ENCODE measurements at regions not wholly inside any gene's neighbourhood (a gene's known extent, or its start where the extent isn't known, plus 50 kb on each side); places are given as distances from the start of the nearest gene placed in this dataset.

DNA sequence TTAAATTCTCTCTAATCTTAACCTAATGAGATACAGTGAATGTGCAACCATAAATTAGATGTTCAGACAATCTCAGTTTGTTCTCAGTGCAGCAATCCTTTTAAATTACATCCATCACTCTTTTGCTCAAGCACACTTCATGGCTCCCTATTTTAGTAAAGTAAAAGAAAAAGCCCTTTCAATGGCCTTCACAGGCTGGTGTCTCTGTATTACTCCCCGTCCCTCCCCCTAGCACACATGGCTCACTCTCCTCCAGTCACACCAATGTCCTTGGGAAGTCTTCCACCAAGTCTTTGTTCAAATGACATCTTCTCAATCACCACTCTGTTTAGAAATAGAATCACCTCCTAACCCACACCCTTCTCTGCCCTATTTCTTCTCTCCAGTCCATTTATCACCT lies 60.3 kb upstream of the RGS7 start:
- no peak overlapping the region for H3K27ac ChIP-seq
- TF ChIP-seq, protein P1, sequence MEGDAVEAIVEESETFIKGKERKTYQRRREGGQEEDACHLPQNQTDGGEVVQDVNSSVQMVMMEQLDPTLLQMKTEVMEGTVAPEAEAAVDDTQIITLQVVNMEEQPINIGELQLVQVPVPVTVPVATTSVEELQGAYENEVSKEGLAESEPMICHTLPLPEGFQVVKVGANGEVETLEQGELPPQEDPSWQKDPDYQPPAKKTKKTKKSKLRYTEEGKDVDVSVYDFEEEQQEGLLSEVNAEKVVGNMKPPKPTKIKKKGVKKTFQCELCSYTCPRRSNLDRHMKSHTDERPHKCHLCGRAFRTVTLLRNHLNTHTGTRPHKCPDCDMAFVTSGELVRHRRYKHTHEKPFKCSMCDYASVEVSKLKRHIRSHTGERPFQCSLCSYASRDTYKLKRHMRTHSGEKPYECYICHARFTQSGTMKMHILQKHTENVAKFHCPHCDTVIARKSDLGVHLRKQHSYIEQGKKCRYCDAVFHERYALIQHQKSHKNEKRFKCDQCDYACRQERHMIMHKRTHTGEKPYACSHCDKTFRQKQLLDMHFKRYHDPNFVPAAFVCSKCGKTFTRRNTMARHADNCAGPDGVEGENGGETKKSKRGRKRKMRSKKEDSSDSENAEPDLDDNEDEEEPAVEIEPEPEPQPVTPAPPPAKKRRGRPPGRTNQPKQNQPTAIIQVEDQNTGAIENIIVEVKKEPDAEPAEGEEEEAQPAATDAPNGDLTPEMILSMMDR (IDR thresholded peaks at IDR 0.05) = no peak
- no peaks in the 10 kb centered on the region for H3K4me1 ChIP-seq
- no peak for DNase-seq (ENCODE audit: low spot score)
- H3K9me3 ChIP-seq = no peaks in the 10 kb centered on the region
- H3K4me3 ChIP-seq = no peak overlapping the region
- H3K27me3 ChIP-seq = no peaks in the 10 kb centered on the region
- H3K36me3 ChIP-seq = no peaks in the 10 kb centered on the region

DNA sequence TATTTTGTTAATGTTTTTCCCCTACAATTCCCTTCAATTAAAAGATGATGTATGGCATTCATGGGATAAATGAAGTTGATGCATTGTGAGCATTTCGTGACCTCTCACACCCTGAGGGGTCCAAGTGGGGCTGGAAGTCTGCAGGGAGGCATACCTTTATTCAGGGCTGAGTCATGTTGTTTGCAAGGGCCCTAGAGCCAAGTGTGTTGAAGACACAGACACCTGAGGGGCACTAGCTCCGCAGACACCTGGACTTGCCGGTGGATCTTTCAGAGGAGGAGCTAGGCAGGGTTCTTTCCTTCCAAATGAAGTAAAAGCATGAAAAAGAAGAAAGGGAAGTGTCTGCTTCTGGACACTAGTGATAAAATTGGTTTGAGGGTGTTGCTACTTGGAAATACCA lies 57.0 kb upstream of the RGS7 start:
- Histone ChIP-seq H3K36me3 (no peaks in the 10 kb centered on the region), H3K4me1 (no peaks in the 10 kb centered on the region), H3K9me3 (no peaks in the 10 kb centered on the region), H3K27ac (no peak overlapping the region), H3K27me3 (no peaks in the 10 kb centered on the region), H3K4me3 (no peak overlapping the region)
- TF ChIP-seq, protein P1 (IDR thresholded peaks at IDR 0.05) = no peak
- no peak for DNase-seq (ENCODE audit: low spot score)

DNA sequence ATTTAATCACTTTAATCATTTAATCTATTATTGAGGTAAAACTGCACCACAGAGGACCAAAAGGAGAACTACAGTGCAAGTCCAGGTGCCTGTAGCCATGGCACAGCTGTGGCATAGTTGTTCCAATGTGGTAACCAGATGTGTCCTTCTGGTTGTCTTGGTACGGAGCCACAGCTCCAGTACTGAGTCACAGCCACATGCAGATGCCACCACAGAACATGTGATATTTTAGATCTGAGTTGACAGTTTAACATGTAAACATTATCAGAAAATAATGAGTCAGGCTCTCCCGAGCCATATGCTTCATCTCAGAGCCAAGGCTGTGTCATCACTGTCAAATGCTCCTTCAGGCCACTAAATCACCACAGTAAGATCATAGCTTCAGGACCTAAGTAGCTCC lies 56.4 kb upstream of the RGS7 start:
- TF ChIP-seq, protein P1 (IDR thresholded peaks at IDR 0.05) = no peak
- Histone ChIP-seq H3K9me3 (no peaks in the 10 kb centered on the region), H3K36me3 (no peaks in the 10 kb centered on the region), H3K4me1 (no peaks in the 10 kb centered on the region), H3K4me3 (no peak overlapping the region), H3K27me3 (no peaks in the 10 kb centered on the region), H3K27ac (no peak overlapping the region)
- DNase-seq (ENCODE audit: low spot score) = no peak

DNA sequence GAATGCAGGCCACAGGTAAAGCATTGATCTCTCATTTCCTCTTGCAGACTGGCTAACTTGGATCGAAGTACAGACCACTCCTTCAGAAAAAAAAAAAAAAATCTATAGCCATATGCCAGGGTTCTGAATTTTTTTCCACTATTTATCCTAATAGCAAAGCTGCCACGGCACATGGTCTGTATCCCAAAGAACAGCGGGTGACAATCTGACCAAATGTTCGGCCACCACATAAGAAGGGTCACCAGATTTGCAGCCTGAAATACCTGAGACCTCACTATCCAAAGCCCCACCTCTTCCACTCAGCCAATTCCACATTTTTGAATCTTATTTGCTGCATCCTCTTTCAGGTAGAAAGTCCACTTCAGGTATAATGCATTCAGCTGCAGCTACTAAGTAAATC lies 55.6 kb upstream of the RGS7 start:
- H3K27me3 ChIP-seq = no peaks in the 10 kb centered on the region
- TF ChIP-seq, protein P1 (IDR thresholded peaks at IDR 0.05) = no peak
- no peaks in the 10 kb centered on the region for H3K36me3 ChIP-seq
- H3K27ac ChIP-seq = no peak overlapping the region
- no peak for DNase-seq (ENCODE audit: low spot score)
- no peaks in the 10 kb centered on the region for H3K9me3 ChIP-seq
- no peak overlapping the region for H3K4me3 ChIP-seq
- no peaks in the 10 kb centered on the region for H3K4me1 ChIP-seq

DNA sequence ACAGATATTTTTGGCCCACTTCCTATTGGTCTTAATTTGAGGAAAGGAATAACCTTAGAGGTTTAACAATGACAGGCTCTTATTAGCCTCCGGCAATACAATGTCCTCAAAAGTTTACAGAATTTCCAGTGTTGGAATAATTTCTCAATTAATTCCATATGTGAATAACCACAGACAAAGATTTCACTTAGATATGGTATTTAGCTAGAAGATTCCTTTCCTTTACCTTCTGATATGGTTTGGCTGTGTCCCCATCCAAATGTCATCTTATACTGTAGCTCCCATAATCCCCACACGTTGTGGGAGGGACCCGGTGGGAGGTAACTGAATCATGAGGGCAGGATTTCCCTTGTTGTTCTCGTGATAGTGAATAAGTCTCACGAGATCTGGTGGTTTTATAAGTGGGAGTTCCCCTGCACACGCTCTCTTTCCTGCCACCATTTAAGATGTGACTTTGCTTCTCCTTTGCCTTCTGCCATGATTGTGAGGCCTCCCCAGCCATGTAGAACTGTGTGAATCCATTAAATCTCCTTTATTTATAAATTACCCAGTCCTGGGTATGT lies 54.9 kb upstream of the RGS7 start:
- H3K27me3 ChIP-seq = no peaks in the 10 kb centered on the region
- H3K27ac ChIP-seq = no peak overlapping the region
- no peak for DNase-seq (ENCODE audit: low spot score)
- H3K9me3 ChIP-seq = no peaks in the 10 kb centered on the region
- H3K4me3 ChIP-seq = no peak overlapping the region
- no peaks in the 10 kb centered on the region for H3K4me1 ChIP-seq
- TF ChIP-seq, protein P1 (IDR thresholded peaks at IDR 0.05) = no peak
- H3K36me3 ChIP-seq = no peaks in the 10 kb centered on the region

DNA sequence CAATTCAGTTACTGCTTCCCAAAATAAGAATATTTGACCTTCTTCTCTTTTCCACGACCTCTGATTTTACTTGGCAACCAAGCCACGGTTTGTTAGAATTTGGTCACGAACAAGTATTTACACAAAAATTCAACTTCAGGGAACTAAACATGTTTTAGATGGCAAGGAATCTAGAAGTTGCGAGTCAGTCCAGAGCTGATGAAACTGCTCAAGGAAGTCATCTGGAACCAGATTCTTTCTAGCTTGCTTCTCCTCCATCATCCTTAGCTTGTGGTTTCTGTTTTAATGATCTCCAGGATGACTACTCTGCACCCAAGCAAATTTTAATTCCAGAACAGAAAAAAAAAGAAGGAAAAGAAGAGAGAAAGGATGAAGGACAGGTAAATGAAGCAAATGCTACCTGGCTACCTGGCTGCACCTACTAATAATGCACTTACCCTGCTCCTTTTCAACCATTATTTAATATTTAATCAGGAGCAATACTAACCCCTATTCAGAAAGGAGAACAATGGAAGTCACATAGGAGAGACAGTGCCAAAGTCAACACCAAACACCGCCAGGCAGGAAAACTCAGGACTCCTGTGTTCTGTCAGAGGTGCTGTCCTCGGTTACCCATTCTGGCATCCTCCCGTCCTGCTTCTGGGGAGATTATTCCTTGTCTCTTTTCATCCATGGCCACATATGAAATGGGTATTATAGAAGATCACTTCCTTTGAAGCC lies 54.2 kb upstream of the RGS7 start:
- no peak overlapping the region for H3K4me3 ChIP-seq
- H3K27me3 ChIP-seq = no peaks in the 10 kb centered on the region
- H3K9me3 ChIP-seq = no peaks in the 10 kb centered on the region
- H3K36me3 ChIP-seq = no peaks in the 10 kb centered on the region
- no peak overlapping the region for H3K27ac ChIP-seq
- no peaks in the 10 kb centered on the region for H3K4me1 ChIP-seq
- TF ChIP-seq, protein P1 (IDR thresholded peaks at IDR 0.05) = no peak
- no peak for DNase-seq (ENCODE audit: low spot score)
